IMR-90 (cell line): ENCODE measurements at regions not wholly inside any gene's neighbourhood (a gene's known extent, or its start where the extent isn't known, plus 50 kb on each side); places are given as distances from the start of the nearest gene placed in this dataset.
A peak's percentile ranks its signal among the peaks of the same experiment; 100 is the strongest.

Experiments used
- ATAC-seq: fragments of 200-7000 bp; cut with Tn5 transposase; 2 replicates; pipeline ENCODE4 v1.9.1; 2020; ENCODE audit warnings: low read depth, mild to moderate bottlenecking, moderate library complexity
- BruUV-seq: library from RNA; stranded (reverse); fragments of 400-500 nt; replicated peaks from 2 replicates; lab custom pipeline; 2021; lab: Mats Ljungman, UMichigan
- CTCF ChIA-PET: fragments of 300-600 bp; formaldehyde crosslinking; extraction: SDS; loops from one replicate; lab custom pipeline; 2021; ENCODE audit warnings: antibody characterized with exemption; lab: Yijun Ruan, JAX
- POLR2A ChIA-PET: fragments of 300-600 bp; sonication (Branson Sonifier 250); formaldehyde crosslinking; loops from one replicate; lab custom pipeline; 2022; ENCODE audit warnings: antibody characterized with exemption; ENCODE audit not compliant: unreplicated experiment; lab: Charles Lee
- DNase-seq: peaks from one replicate; pipeline ENCODE4 v3.0.0; 2013
- H2AFZ ChIP-seq: replicated peaks from 2 replicates; pipeline ENCODE3; 2013; ENCODE audit warnings: low read length, mild to moderate bottlenecking; ENCODE audit not compliant: poor library complexity
- H2AK5ac ChIP-seq: 2 replicates; pipeline ENCODE4 v1.6.1; 2013; ENCODE audit warnings: low read depth, low read length, inconsistent platforms
- H2AK9ac ChIP-seq: replicated peaks from 2 replicates; pipeline ENCODE3; 2013; ENCODE audit warnings: mild to moderate bottlenecking, low read depth, low read length, moderate library complexity; ENCODE audit not compliant: poor library complexity
- H2BK120ac ChIP-seq: 2 replicates; pipeline ENCODE4 v1.6.1; 2013; ENCODE audit warnings: low read depth, low read length, inconsistent platforms
- H2BK15ac ChIP-seq: 3 replicates; pipeline ENCODE4 v1.6.1; 2013; ENCODE audit warnings: low read depth, low read length, inconsistent platforms
- H2BK20ac ChIP-seq: 2 replicates; pipeline ENCODE4 v1.6.1; 2013; ENCODE audit warnings: low read depth, mild to moderate bottlenecking, inconsistent platforms, low read length, moderate library complexity
- H2BK5ac ChIP-seq: 2 replicates; pipeline ENCODE4 v1.6.1; 2013; ENCODE audit warnings: mild to moderate bottlenecking, low read depth, low read length, inconsistent platforms; ENCODE audit not compliant: poor library complexity, severe bottlenecking
- H3K14ac ChIP-seq: replicated peaks from 2 replicates; pipeline ENCODE4 v1.6.1; 2013; ENCODE audit warnings: low read depth, low read length, inconsistent platforms
- H3K18ac ChIP-seq: 2 replicates; pipeline ENCODE4 v1.6.1; 2013; ENCODE audit warnings: low read depth, low read length, control low read depth
- H3K23ac ChIP-seq: 2 replicates; pipeline ENCODE4 v1.6.1; 2013; ENCODE audit warnings: low read depth, low read length, inconsistent platforms
- H3K27ac ChIP-seq: 2 replicates; pipeline ENCODE4 v1.5.1; 2013; ENCODE audit warnings: mild to moderate bottlenecking, control low read depth, low read length; ENCODE audit not compliant: insufficient read depth
- H3K27me3 ChIP-seq: 2 replicates; pipeline ENCODE4 v1.6.1; 2013; ENCODE audit warnings: low read length; ENCODE audit not compliant: control insufficient read depth, insufficient read depth
- H3K36me3 ChIP-seq: 2 replicates; pipeline ENCODE4 v1.6.1; 2013; ENCODE audit warnings: low read length, mixed read lengths; ENCODE audit not compliant: control insufficient read depth, insufficient read depth
- H3K4ac ChIP-seq: 2 replicates; pipeline ENCODE4 v1.6.1; 2013; ENCODE audit warnings: low read depth, low read length, inconsistent platforms
- H3K4me1 ChIP-seq: 2 replicates; pipeline ENCODE4 v1.6.1; 2013; ENCODE audit warnings: low read length, mixed read lengths; ENCODE audit not compliant: control insufficient read depth, insufficient read depth
- H3K4me2 ChIP-seq: 2 replicates; pipeline ENCODE4 v1.6.1; 2013; ENCODE audit warnings: low read depth, mild to moderate bottlenecking, control low read depth, low read length, moderate library complexity
- H3K4me3 ChIP-seq: 2 replicates; pipeline ENCODE4 v1.5.1; 2013; ENCODE audit warnings: low read depth, mild to moderate bottlenecking, control low read depth, low read length, moderate library complexity; ENCODE audit not compliant: insufficient read depth
- H3K56ac ChIP-seq: 2 replicates; pipeline ENCODE4 v1.6.1; 2013; ENCODE audit warnings: low read length, inconsistent platforms; ENCODE audit not compliant: insufficient read depth; ENCODE audit errors: extremely low read depth
- H3K79me1 ChIP-seq, 2 experiments: 2 replicates each; pipeline ENCODE4 v1.6.1; 2013; ENCODE audit warnings: low read length in 2 of 2, inconsistent platforms in 1 of 2, low read depth in 1 of 2
- H3K9ac ChIP-seq: 2 replicates; pipeline ENCODE4 v1.6.1; 2013; ENCODE audit warnings: low read depth, low read length, control low read depth
- H3K9me1 ChIP-seq: 2 replicates; pipeline ENCODE4 v1.6.1; 2013; ENCODE audit warnings: low read length, inconsistent platforms; ENCODE audit not compliant: insufficient read depth
- H3K9me3 ChIP-seq: 2 replicates; pipeline ENCODE4 v1.6.1; 2013; ENCODE audit warnings: low read length; ENCODE audit not compliant: control insufficient read depth, insufficient read depth
- H4K20me1 ChIP-seq: 2 replicates; pipeline ENCODE4 v1.6.1; 2013; ENCODE audit warnings: low read length, inconsistent platforms; ENCODE audit not compliant: insufficient read depth
- H4K5ac ChIP-seq: 2 replicates; pipeline ENCODE4 v1.6.1; 2013; ENCODE audit warnings: mild to moderate bottlenecking, low read depth, low read length, control low read depth
- H4K8ac ChIP-seq, 2 experiments: 2 replicates each; pipeline ENCODE4 v1.6.1; 2013; ENCODE audit warnings: low read depth in 2 of 2, low read length in 2 of 2, control low read depth in 1 of 2, inconsistent platforms in 1 of 2
- H4K91ac ChIP-seq: 2 replicates; pipeline ENCODE4 v1.6.1; 2013; ENCODE audit warnings: low read depth, low read length, inconsistent platforms; ENCODE audit not compliant: insufficient read depth
- NFE2L2 ChIP-seq: fragments of 150-350 bp; IDR thresholded peaks from 2 replicates; pipeline ENCODE4 v1.6.1; 2016; ENCODE audit warnings: low read depth, mild to moderate bottlenecking, low read length
- POLR2A ChIP-seq: IDR thresholded peaks from 2 replicates; pipeline ENCODE4 v1.6.1; 2012; ENCODE audit warnings: mild to moderate bottlenecking, low read depth, low read length
- WGBS, 2 experiments: methylation state at CpG; one replicate each; pipeline versions ENCODE4 v1.1.5 to v1.1.7; 2013; ENCODE audit warnings: missing lambda C conversion rate in 2 of 2; ENCODE audit not compliant: insufficient read length in 1 of 2; ENCODE audit errors: extremely low coverage in 2 of 2; 5-methylcytosine and 5-hydroxymethylcytosine counted together
- dilution Hi-C: fragments of 300-500 bp; cut with HindIII; formaldehyde crosslinking; loops from one replicate; pipeline ENCODE4 v1.14.3; 2018; ENCODE audit warnings: low sequenced_read_pairs; ENCODE audit not compliant: unreplicated experiment
- in situ Hi-C: fragments of 300-500 bp; cut with MboI; formaldehyde crosslinking; loops from 3 replicates; pipeline ENCODE4 v1.14.3; 2019; ENCODE audit warnings: low sequenced_read_pairs, inconsistent platforms, mixed read lengths
- intact Hi-C: fragments of 100-400 bp; cut with micrococcal nuclease; formaldehyde crosslinking; loops from 2 replicates; pipeline ENCODE4 v1.10.0; 2022

- DNase-seq (no peak), ATAC-seq (no peak)
- no CpG with 5 or more reads among the region's 1 CpG for WGBS, 2 experiments
- Histone ChIP-seq H3K36me3 (no peaks in the 10 kb centered on the region), H4K20me1 (no peaks in the 10 kb centered on the region), H2BK120ac (peak overlapping the region; percentile 73), H2AK9ac (no peak overlapping the region), H2AK5ac (peak overlapping the region; percentile 34; the same call in 1 of the 2 replicates), H2AFZ (no peak overlapping the region), H3K79me1 (peaks cover 0 to 16% of the 10 kb centered on the region in 2 experiments; a peak in 2 of 4 replicates), H2BK20ac (peak overlapping the region; percentile 47; the same call in 1 of the 2 replicates), H2BK15ac (no peak overlapping the region; the same call in 2 of the 3 replicates), H4K8ac (no peak overlapping the region), H4K91ac (no peak overlapping the region), H3K9me1 (peaks cover 14% of the 10 kb centered on the region), H3K4ac (peak overlapping the region; percentile 42; the same call in 1 of the 2 replicates), H3K14ac (no peak overlapping the region; the same call in 1 of the 2 replicates), H3K4me3 (no peak overlapping the region), H2BK5ac (no peak overlapping the region), H3K23ac (no peak overlapping the region), H3K9ac (no peak overlapping the region), H3K9me3 (no peaks in the 10 kb centered on the region), H3K4me1 (peaks cover 24% of the 10 kb centered on the region), H3K4me2 (no peak overlapping the region), H3K27me3 (no peaks in the 10 kb centered on the region), H3K27ac (no peak overlapping the region), H3K56ac (no peak overlapping the region), H3K18ac (no peak overlapping the region), H4K5ac (no peak overlapping the region)
- in situ Hi-C loops (no loop called here), dilution Hi-C loops (no loop called here), intact Hi-C loops (loop anchor here (10.0 kb wide), 2 partner anchors 108 to 382 kb away; no protein-coding TSS in a partner anchor)
- no peak for TF ChIP-seq NFE2L2
- TF ChIP-seq POLR2A = no peak
- ChIA-PET CTCF (interaction anchor here (1.1 kb wide), 1 partner anchor 137 kb away, joined by 3 read pairs; no protein-coding TSS in a partner anchor), POLR2A (no interaction called here)
- no TSS peak for BruUV-seq
These were observed 152.4 kb downstream of the TMX1 start for GRCh38 chr14:51392416-51392815.
